SK-N-SH (cell line): ENCODE measurements at regions not wholly inside any gene's neighbourhood (a gene's known extent, or its start where the extent isn't known, plus 50 kb on each side); places are given as distances from the start of the nearest gene placed in this dataset.

Source experiments
- CTCF ChIA-PET: fragments of 300-600, 350-600 bp; formaldehyde crosslinking; extraction: SDS; loops from one replicate; lab custom pipeline; 2021; lab: Yijun Ruan, JAX
- POLR2A ChIA-PET: fragments of 350-600 bp; sonication (Branson Sonifier 250); formaldehyde crosslinking; extraction: SDS; loops from one replicate; lab custom pipeline; 2020; ENCODE audit warnings: antibody characterized with exemption, inconsistent platforms; lab: Yijun Ruan, JAX
- DNase-seq: peaks from one replicate; pipeline ENCODE4 v3.0.0; 2012
- H2AFZ ChIP-seq: fragments of 200-600 bp; sonication (generic); 2 replicates; pipeline ENCODE4 v1.8.1; 2016; ENCODE audit warnings: antibody characterized with exemption, mild to moderate bottlenecking, low read depth
- H3F3A ChIP-seq: fragments of 200-600 bp; sonication (generic); replicated peaks from 2 replicates; pipeline ENCODE3; 2016; ENCODE audit warnings: antibody characterized with exemption, mild to moderate bottlenecking; ENCODE audit not compliant: insufficient read depth
- H3K27ac ChIP-seq, 2 experiments: fragments of 200-500 bp in 1 of 2; fragments of 200-600 bp in 1 of 2; sonication (Bioruptor generic) in 1 of 2; sonication (generic), shearing (Covaris generic) in 1 of 2; 2 replicates each; pipeline versions ENCODE4 v1.5.1 to v1.6.1; 2014 to 2016; ENCODE audit warnings: low read depth in 2 of 2, inconsistent platforms in 1 of 2, low read length in 1 of 2, mild to moderate bottlenecking in 1 of 2, mixed read lengths in 1 of 2
- H3K27me3 ChIP-seq: fragments of 200-600 bp; sonication (generic), shearing (Covaris generic); 2 replicates; pipeline ENCODE4 v1.6.1; 2016; ENCODE audit warnings: mixed run types; ENCODE audit not compliant: insufficient read depth
- H3K36me3 ChIP-seq, 2 experiments: fragments of 200-500 bp in 1 of 2; fragments of 200-600 bp in 1 of 2; sonication (Bioruptor generic) in 1 of 2; sonication (generic) in 1 of 2; replicated peaks in 1 of 2; 2 replicates each; pipeline versions ENCODE3 to v1.5.1; 2014 to 2016; ENCODE audit warnings: low read length in 1 of 2, mild to moderate bottlenecking in 1 of 2; ENCODE audit not compliant: insufficient read depth in 2 of 2, control insufficient read depth in 1 of 2
- H3K4me1 ChIP-seq, 2 experiments: fragments of 200-500 bp in 1 of 2; fragments of 200-600 bp in 1 of 2; sonication (Bioruptor generic) in 1 of 2; sonication (generic), shearing (Covaris generic) in 1 of 2; 2 replicates each; pipeline versions ENCODE4 v1.5.1 to v1.6.1; 2014 to 2016; ENCODE audit warnings: low read depth in 1 of 2, low read length in 1 of 2, mixed run types in 1 of 2; ENCODE audit not compliant: insufficient read depth in 2 of 2, control insufficient read depth in 1 of 2
- H3K4me2 ChIP-seq: fragments of 200-600 bp; sonication (generic), shearing (Covaris generic); 2 replicates; pipeline ENCODE4 v1.6.1; 2017; ENCODE audit warnings: mixed run types
- H3K4me3 ChIP-seq, 2 experiments: fragments of 200-500 bp in 1 of 2; fragments of 200-600 bp in 1 of 2; sonication (Bioruptor generic) in 1 of 2; sonication (generic), shearing (Covaris generic) in 1 of 2; 2 replicates each; pipeline versions ENCODE4 v1.5.1 to v1.8.1; 2014 to 2016; ENCODE audit warnings: low read depth in 2 of 2, inconsistent platforms in 1 of 2, low read length in 1 of 2, mild to moderate bottlenecking in 1 of 2, mixed read lengths in 1 of 2, moderate library complexity in 1 of 2
- H3K79me2 ChIP-seq: fragments of 200-600 bp; sonication (generic); 2 replicates; pipeline ENCODE4 v1.8.1; 2017; ENCODE audit warnings: mild to moderate bottlenecking; ENCODE audit not compliant: insufficient read depth
- H3K9ac ChIP-seq: fragments of 200-600 bp; sonication (generic); 2 replicates; pipeline ENCODE4 v1.6.1; 2017; ENCODE audit warnings: mixed run types
- H3K9me2 ChIP-seq: fragments of 200-600 bp; sonication (generic); 2 replicates; pipeline ENCODE4 v1.6.1; 2017; ENCODE audit warnings: mixed run types
- H3K9me3 ChIP-seq: fragments of 200-600 bp; sonication (generic); 2 replicates; pipeline ENCODE4 v1.6.1; 2017; ENCODE audit warnings: mixed run types, mild to moderate bottlenecking, moderate library complexity
- H4K20me1 ChIP-seq: fragments of 200-600 bp; sonication (generic); 2 replicates; pipeline ENCODE4 v1.6.1; 2017; ENCODE audit warnings: mild to moderate bottlenecking, mixed run types; ENCODE audit not compliant: insufficient read depth
- ELF1 ChIP-seq: IDR thresholded peaks from 2 replicates; pipeline ENCODE4 v1.4.0; 2012
- EP300 ChIP-seq, 2 experiments: IDR thresholded peaks; 2 replicates each; pipeline versions ENCODE4 v1.4.0 to v1.6.1; 2012; ENCODE audit warnings: borderline replicate concordance in 1 of 2, low read depth in 1 of 2, low read length in 1 of 2
- FOSL2 ChIP-seq: IDR thresholded peaks from 2 replicates; pipeline ENCODE4 v1.4.0; 2012; ENCODE audit warnings: low read depth, mild to moderate bottlenecking, moderate library complexity, borderline replicate concordance
- FOXM1 ChIP-seq: IDR thresholded peaks from 2 replicates; pipeline ENCODE4 v1.4.0; 2012; ENCODE audit warnings: low read depth, mild to moderate bottlenecking
- GATA2 ChIP-seq: sonication (generic); formaldehyde crosslinking; IDR thresholded peaks from 2 replicates; pipeline ENCODE4 v1.5.0; 2020; ENCODE audit warnings: mild to moderate bottlenecking, missing genetic modification reagents
- JUND ChIP-seq: IDR thresholded peaks from 2 replicates; pipeline ENCODE4 v1.4.0; 2012
- MXI1 ChIP-seq: IDR thresholded peaks from 2 replicates; pipeline ENCODE4 v1.6.1; 2012; ENCODE audit warnings: mild to moderate bottlenecking, low read depth, low read length, improper control_type of control experiment
- POLR2AphosphoS5 ChIP-seq: IDR thresholded peaks from 2 replicates; pipeline ENCODE4 v1.6.1; 2012; ENCODE audit warnings: low read depth, low read length
- RCOR1 ChIP-seq: fragments of 150-350 bp; IDR thresholded peaks from 2 replicates; pipeline ENCODE4 v1.6.1; 2017; ENCODE audit warnings: antibody characterized with exemption, low read length
- RFX5 ChIP-seq: IDR thresholded peaks from 2 replicates; pipeline ENCODE4 v1.6.1; 2012; ENCODE audit warnings: mild to moderate bottlenecking, improper control_type of control experiment, low read length
- RXRA ChIP-seq: IDR thresholded peaks from 2 replicates; pipeline ENCODE4 v1.4.0; 2012; ENCODE audit warnings: low read depth, mild to moderate bottlenecking, borderline replicate concordance
- TEAD4 ChIP-seq: IDR thresholded peaks from 2 replicates; pipeline ENCODE4 v1.4.0; 2012; ENCODE audit warnings: mild to moderate bottlenecking, borderline replicate concordance; ENCODE audit not compliant: insufficient read depth
- WGBS: methylation state at CpG from one replicate; pipeline ENCODE4 v1.1.6; 2017; ENCODE audit warnings: low lambda C conversion rate; 5-methylcytosine and 5-hydroxymethylcytosine counted together
- TF ChIP-seq, protein P1 (sequence below): IDR thresholded peaks from 2 replicates; pipeline ENCODE4; 2012
- TF ChIP-seq, protein P2 (sequence below): IDR thresholded peaks from 2 replicates; pipeline ENCODE4 v1.4.0; 2012; ENCODE audit warnings: low read depth
- TF ChIP-seq, protein P3 (sequence below): fragments of 200-600 bp; sonication (generic); IDR thresholded peaks from 2 replicates; pipeline ENCODE4 v1.6.1; 2017; ENCODE audit warnings: antibody characterized with exemption, mild to moderate bottlenecking, moderate library complexity

DNA sequence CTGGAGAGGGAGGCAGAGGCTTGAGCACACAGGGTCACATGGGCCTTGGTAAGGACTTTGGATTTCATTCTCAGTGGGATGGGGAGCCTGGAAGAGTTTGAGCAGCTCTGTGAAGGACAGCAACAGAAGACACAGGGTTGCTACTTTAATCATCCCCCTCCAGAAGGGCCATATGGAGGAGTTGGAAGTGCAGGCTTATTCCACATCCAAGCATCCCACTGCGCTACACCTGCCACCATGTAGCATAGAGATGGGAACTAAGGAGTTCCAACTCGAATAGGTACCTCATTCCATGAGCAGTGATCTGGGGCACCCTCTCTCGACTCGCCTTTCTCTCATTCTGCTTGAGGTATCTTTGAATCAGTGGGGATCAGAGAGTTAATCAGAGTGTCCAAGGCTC, 54.0 kb upstream of the CTTNBP2NL start:
- Histone ChIP-seq H3F3A (no peaks in the 10 kb centered on the region), H3K9ac (no peak overlapping the region), H3K36me3 (no peaks in the 10 kb centered on the region), H3K9me3 (no peaks in the 10 kb centered on the region), H3K4me1 (no peaks in the 10 kb centered on the region), H3K27ac (no peak overlapping the region), H2AFZ (no peak overlapping the region), H3K4me2 (no peak overlapping the region)
- DNase-seq = no peak
- no peak for TF ChIP-seq EP300 (IDR thresholded peaks at IDR 0.05; ENCODE audit: borderline replicate concordance in 1 of 2, low read depth in 1 of 2, low read length in 1 of 2)
- TF ChIP-seq, protein P1, sequence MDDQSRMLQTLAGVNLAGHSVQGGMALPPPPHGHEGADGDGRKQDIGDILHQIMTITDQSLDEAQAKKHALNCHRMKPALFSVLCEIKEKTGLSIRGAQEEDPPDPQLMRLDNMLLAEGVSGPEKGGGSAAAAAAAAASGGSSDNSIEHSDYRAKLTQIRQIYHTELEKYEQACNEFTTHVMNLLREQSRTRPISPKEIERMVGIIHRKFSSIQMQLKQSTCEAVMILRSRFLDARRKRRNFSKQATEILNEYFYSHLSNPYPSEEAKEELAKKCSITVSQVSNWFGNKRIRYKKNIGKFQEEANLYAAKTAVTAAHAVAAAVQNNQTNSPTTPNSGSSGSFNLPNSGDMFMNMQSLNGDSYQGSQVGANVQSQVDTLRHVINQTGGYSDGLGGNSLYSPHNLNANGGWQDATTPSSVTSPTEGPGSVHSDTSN = no peak
- TF ChIP-seq, all 33 proteins: peak for 0
- ChIA-PET POLR2A (no interaction called here), CTCF (no interaction called here)
- Histone ChIP-seq H3K79me2 (no peaks in the 10 kb centered on the region), H3K27me3 (peaks cover 25% of the 10 kb centered on the region; the same call in 1 of the 2 replicates), H3K4me3 (no peak overlapping the region), H3K9me2 (no peaks in the 10 kb centered on the region), H4K20me1 (no peaks in the 10 kb centered on the region)
- WGBS = 16% methylated on average over 4 of the region's 4 CpGs

DNA sequence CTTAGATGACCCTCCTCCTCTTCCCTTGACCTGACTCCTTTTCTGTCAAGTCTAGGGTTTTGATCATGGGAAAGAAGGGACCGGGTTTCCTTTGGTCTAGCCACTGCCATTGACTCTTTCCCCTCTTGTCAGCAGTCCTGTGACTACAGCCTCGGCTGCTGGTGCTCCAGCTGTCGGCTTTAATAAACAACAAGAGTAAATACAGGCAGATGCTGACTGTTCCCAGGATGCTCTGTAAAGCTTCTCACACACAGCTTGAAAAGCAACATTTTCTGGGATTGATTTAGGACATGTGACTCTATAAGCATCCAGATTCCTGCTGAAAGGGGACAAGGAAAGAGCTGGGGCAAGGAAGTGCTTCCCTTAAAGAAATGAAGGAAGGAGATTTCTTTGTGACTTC, 53.5 kb upstream of the CTTNBP2NL start:
- Histone ChIP-seq H3K4me3 (no peak overlapping the region), H3K4me2 (no peak overlapping the region), H3K27ac (no peak overlapping the region), H3K79me2 (no peaks in the 10 kb centered on the region), H3K27me3 (peaks cover 23% of the 10 kb centered on the region; the same call in 1 of the 2 replicates), H3K36me3 (no peaks in the 10 kb centered on the region), H3K9ac (no peak overlapping the region), H2AFZ (no peak overlapping the region), H3K9me3 (no peaks in the 10 kb centered on the region), H3K9me2 (no peaks in the 10 kb centered on the region), H3F3A (no peaks in the 10 kb centered on the region), H4K20me1 (no peaks in the 10 kb centered on the region), H3K4me1 (no peaks in the 10 kb centered on the region)
- no peak for DNase-seq
- 0% methylated on average over 3 of the region's 3 CpGs for WGBS
- TF ChIP-seq TEAD4 (no peak), FOXM1 (no peak), JUND (no peak), MXI1 (no peak), POLR2AphosphoS5 (no peak), GATA2 (CRISPR knock-in tag) (no peak), ELF1 (no peak), FOSL2 (no peak), RXRA (no peak), RFX5 (no peak), RCOR1 (no peak)
- TF ChIP-seq, protein P2, sequence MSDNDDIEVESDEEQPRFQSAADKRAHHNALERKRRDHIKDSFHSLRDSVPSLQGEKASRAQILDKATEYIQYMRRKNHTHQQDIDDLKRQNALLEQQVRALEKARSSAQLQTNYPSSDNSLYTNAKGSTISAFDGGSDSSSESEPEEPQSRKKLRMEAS = no peak
- TF ChIP-seq, protein P1 = no peak
- TF ChIP-seq, protein P3, sequence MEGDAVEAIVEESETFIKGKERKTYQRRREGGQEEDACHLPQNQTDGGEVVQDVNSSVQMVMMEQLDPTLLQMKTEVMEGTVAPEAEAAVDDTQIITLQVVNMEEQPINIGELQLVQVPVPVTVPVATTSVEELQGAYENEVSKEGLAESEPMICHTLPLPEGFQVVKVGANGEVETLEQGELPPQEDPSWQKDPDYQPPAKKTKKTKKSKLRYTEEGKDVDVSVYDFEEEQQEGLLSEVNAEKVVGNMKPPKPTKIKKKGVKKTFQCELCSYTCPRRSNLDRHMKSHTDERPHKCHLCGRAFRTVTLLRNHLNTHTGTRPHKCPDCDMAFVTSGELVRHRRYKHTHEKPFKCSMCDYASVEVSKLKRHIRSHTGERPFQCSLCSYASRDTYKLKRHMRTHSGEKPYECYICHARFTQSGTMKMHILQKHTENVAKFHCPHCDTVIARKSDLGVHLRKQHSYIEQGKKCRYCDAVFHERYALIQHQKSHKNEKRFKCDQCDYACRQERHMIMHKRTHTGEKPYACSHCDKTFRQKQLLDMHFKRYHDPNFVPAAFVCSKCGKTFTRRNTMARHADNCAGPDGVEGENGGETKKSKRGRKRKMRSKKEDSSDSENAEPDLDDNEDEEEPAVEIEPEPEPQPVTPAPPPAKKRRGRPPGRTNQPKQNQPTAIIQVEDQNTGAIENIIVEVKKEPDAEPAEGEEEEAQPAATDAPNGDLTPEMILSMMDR = no peak
- ChIA-PET CTCF (interaction anchor here (0.9 to 1.2 kb wide), 2 partner anchors 16 to 27 kb away, joined by 3 to 4 read pairs; no protein-coding TSS in a partner anchor), POLR2A (no interaction called here)
